ENCODE measurements at regions not wholly inside any gene's neighbourhood (a gene's known extent, or its start where the extent isn't known, plus 50 kb on each side); places are given as distances from the start of the nearest gene placed in this dataset.

GRCh38 chr12:124190312-124191023 lies 104.4 kb upstream of the RFLNA start:
- Mint-ChIP-seq H3K27ac (peak overlapping the region; percentile 6), H3K4me3 (no peak overlapping the region), H3K4me1 (ENCODE audit: low read depth) (peaks cover 4% of the 10 kb centered on the region), H3K36me3 (ENCODE audit: low read depth) (no peaks in the 10 kb centered on the region), H3K9me3 (peaks cover 11% of the 10 kb centered on the region), H3K27me3 (ENCODE audit: low read depth) (no peaks in the 10 kb centered on the region)

- Mint-ChIP-seq H3K9me3 (peaks cover 11% of the 10 kb centered on the region), H3K27me3 (ENCODE audit: low read depth) (no peaks in the 10 kb centered on the region), H3K27ac (no peak overlapping the region), H3K4me3 (no peak overlapping the region), H3K4me1 (ENCODE audit: low read depth) (peaks cover 4% of the 10 kb centered on the region), H3K36me3 (ENCODE audit: low read depth) (no peaks in the 10 kb centered on the region)
Measured at GRCh38 chr12:124191024-124191359, 103.9 kb upstream of the RFLNA start.

- H3K36me3 Mint-ChIP-seq (ENCODE audit: low read depth) = no peaks in the 10 kb centered on the region
- H3K4me3 Mint-ChIP-seq = no peak overlapping the region
- H3K9me3 Mint-ChIP-seq = peaks cover 21% of the 10 kb centered on the region
- no peaks in the 10 kb centered on the region for H3K27me3 Mint-ChIP-seq (ENCODE audit: low read depth)
- peaks cover 4% of the 10 kb centered on the region for H3K4me1 Mint-ChIP-seq (ENCODE audit: low read depth)
- H3K27ac Mint-ChIP-seq = no peak overlapping the region
Measured at GRCh38 chr12:124191966-124192365, 102.9 kb upstream of the RFLNA start.

GRCh38 chr12:124194264-124194892 lies 100.5 kb upstream of the RFLNA start:
- H3K27me3 Mint-ChIP-seq (ENCODE audit: low read depth) = no peaks in the 10 kb centered on the region
- no peaks in the 10 kb centered on the region for H3K36me3 Mint-ChIP-seq (ENCODE audit: low read depth)
- H3K4me3 Mint-ChIP-seq = no peak overlapping the region
- peaks cover 26% of the 10 kb centered on the region for H3K9me3 Mint-ChIP-seq
- H3K4me1 Mint-ChIP-seq (ENCODE audit: low read depth) = peaks cover 4% of the 10 kb centered on the region
- H3K27ac Mint-ChIP-seq = no peak overlapping the region

GRCh38 chr12:124194893-124195566 lies 99.9 kb upstream of the RFLNA start:
- H3K27me3 Mint-ChIP-seq (ENCODE audit: low read depth) = no peaks in the 10 kb centered on the region
- no peaks in the 10 kb centered on the region for H3K36me3 Mint-ChIP-seq (ENCODE audit: low read depth)
- peaks cover 26% of the 10 kb centered on the region for H3K9me3 Mint-ChIP-seq
- H3K4me3 Mint-ChIP-seq = no peak overlapping the region
- H3K27ac Mint-ChIP-seq = no peak overlapping the region
- peaks cover 4% of the 10 kb centered on the region for H3K4me1 Mint-ChIP-seq (ENCODE audit: low read depth)

GRCh38 chr12:124195567-124195942 lies 99.3 kb upstream of the RFLNA start:
- Mint-ChIP-seq H3K27me3 (ENCODE audit: low read depth) (no peaks in the 10 kb centered on the region), H3K36me3 (ENCODE audit: low read depth) (no peaks in the 10 kb centered on the region), H3K27ac (no peak overlapping the region), H3K4me1 (ENCODE audit: low read depth) (peaks cover 4% of the 10 kb centered on the region), H3K9me3 (peaks cover 26% of the 10 kb centered on the region), H3K4me3 (no peak overlapping the region)

GRCh38 chr12:124196236-124196635 lies 98.7 kb upstream of the RFLNA start:
- no peak overlapping the region for H3K27ac Mint-ChIP-seq
- H3K9me3 Mint-ChIP-seq = peaks cover 30% of the 10 kb centered on the region
- H3K4me1 Mint-ChIP-seq (ENCODE audit: low read depth) = peaks cover 3% of the 10 kb centered on the region
- H3K36me3 Mint-ChIP-seq (ENCODE audit: low read depth) = no peaks in the 10 kb centered on the region
- no peaks in the 10 kb centered on the region for H3K27me3 Mint-ChIP-seq (ENCODE audit: low read depth)
- H3K4me3 Mint-ChIP-seq = no peak overlapping the region

GRCh38 chr12:124201248-124201647 lies 93.6 kb upstream of the RFLNA start:
- Mint-ChIP-seq H3K4me1 (ENCODE audit: low read depth) (no peaks in the 10 kb centered on the region), H3K36me3 (ENCODE audit: low read depth) (no peaks in the 10 kb centered on the region), H3K9me3 (peaks cover 21% of the 10 kb centered on the region), H3K27ac (no peak overlapping the region), H3K27me3 (ENCODE audit: low read depth) (no peaks in the 10 kb centered on the region), H3K4me3 (no peak overlapping the region)

GRCh38 chr12:124203176-124203575 lies 91.7 kb upstream of the RFLNA start:
- no peak overlapping the region for H3K4me3 Mint-ChIP-seq
- peaks cover 3% of the 10 kb centered on the region for H3K27me3 Mint-ChIP-seq (ENCODE audit: low read depth)
- H3K36me3 Mint-ChIP-seq (ENCODE audit: low read depth) = no peaks in the 10 kb centered on the region
- H3K27ac Mint-ChIP-seq = no peak overlapping the region
- no peaks in the 10 kb centered on the region for H3K4me1 Mint-ChIP-seq (ENCODE audit: low read depth)
- peaks cover 9% of the 10 kb centered on the region for H3K9me3 Mint-ChIP-seq

GRCh38 chr12:124205405-124205804 lies 89.5 kb upstream of the RFLNA start:
- no peak overlapping the region for H3K27ac Mint-ChIP-seq
- peaks cover 3% of the 10 kb centered on the region for H3K27me3 Mint-ChIP-seq (ENCODE audit: low read depth)
- H3K4me3 Mint-ChIP-seq = no peak overlapping the region
- H3K9me3 Mint-ChIP-seq = peaks cover 10% of the 10 kb centered on the region
- no peaks in the 10 kb centered on the region for H3K36me3 Mint-ChIP-seq (ENCODE audit: low read depth)
- H3K4me1 Mint-ChIP-seq (ENCODE audit: low read depth) = no peaks in the 10 kb centered on the region

- no peak overlapping the region for H3K27ac Mint-ChIP-seq
- H3K9me3 Mint-ChIP-seq = peaks cover 13% of the 10 kb centered on the region
- H3K4me3 Mint-ChIP-seq = no peak overlapping the region
- peaks cover 3% of the 10 kb centered on the region for H3K27me3 Mint-ChIP-seq (ENCODE audit: low read depth)
- no peaks in the 10 kb centered on the region for H3K36me3 Mint-ChIP-seq (ENCODE audit: low read depth)
- H3K4me1 Mint-ChIP-seq (ENCODE audit: low read depth) = no peaks in the 10 kb centered on the region
Measured at GRCh38 chr12:124207049-124207448, 87.8 kb upstream of the RFLNA start.

GRCh38 chr12:124207617-124208016 lies 87.3 kb upstream of the RFLNA start:
- Mint-ChIP-seq H3K36me3 (ENCODE audit: low read depth) (no peaks in the 10 kb centered on the region), H3K4me1 (ENCODE audit: low read depth) (no peaks in the 10 kb centered on the region), H3K4me3 (no peak overlapping the region), H3K27ac (no peak overlapping the region), H3K9me3 (peaks cover 13% of the 10 kb centered on the region), H3K27me3 (ENCODE audit: low read depth) (peaks cover 3% of the 10 kb centered on the region)

- no peak overlapping the region for H3K4me3 Mint-ChIP-seq
Measured at GRCh38 chr12:124208489-124208888, 86.4 kb upstream of the RFLNA start.

GRCh38 chr12:124210991-124211577 lies 83.8 kb upstream of the RFLNA start:
- no peak overlapping the region for H3K27ac Mint-ChIP-seq
- H3K36me3 Mint-ChIP-seq (ENCODE audit: low read depth) = no peaks in the 10 kb centered on the region
- no peaks in the 10 kb centered on the region for H3K4me1 Mint-ChIP-seq (ENCODE audit: low read depth)
- H3K9me3 Mint-ChIP-seq = peaks cover 37% of the 10 kb centered on the region
- no peak overlapping the region for H3K4me3 Mint-ChIP-seq
- H3K27me3 Mint-ChIP-seq (ENCODE audit: low read depth) = peaks cover 3% of the 10 kb centered on the region

More at GRCh38 chr12:124208489-124208888, 86.4 kb upstream of the RFLNA start:
- no peak overlapping the region for H3K27ac Mint-ChIP-seq
- no peaks in the 10 kb centered on the region for H3K36me3 Mint-ChIP-seq (ENCODE audit: low read depth)
- H3K4me1 Mint-ChIP-seq (ENCODE audit: low read depth) = no peaks in the 10 kb centered on the region
- peaks cover 3% of the 10 kb centered on the region for H3K27me3 Mint-ChIP-seq (ENCODE audit: low read depth)
- peaks cover 19% of the 10 kb centered on the region for H3K9me3 Mint-ChIP-seq

- Mint-ChIP-seq H3K9me3 (peaks cover 43% of the 10 kb centered on the region), H3K27ac (no peak overlapping the region), H3K4me3 (no peak overlapping the region), H3K4me1 (ENCODE audit: low read depth) (no peaks in the 10 kb centered on the region), H3K27me3 (ENCODE audit: low read depth) (peaks cover 3% of the 10 kb centered on the region), H3K36me3 (ENCODE audit: low read depth) (peaks cover 2% of the 10 kb centered on the region)
Measured at GRCh38 chr12:124211753-124212152, 83.1 kb upstream of the RFLNA start.
